ENCODE measurements at regions not wholly inside any gene's neighbourhood (a gene's known extent, or its start where the extent isn't known, plus 50 kb on each side); places are given as distances from the start of the nearest gene placed in this dataset.

DNA sequence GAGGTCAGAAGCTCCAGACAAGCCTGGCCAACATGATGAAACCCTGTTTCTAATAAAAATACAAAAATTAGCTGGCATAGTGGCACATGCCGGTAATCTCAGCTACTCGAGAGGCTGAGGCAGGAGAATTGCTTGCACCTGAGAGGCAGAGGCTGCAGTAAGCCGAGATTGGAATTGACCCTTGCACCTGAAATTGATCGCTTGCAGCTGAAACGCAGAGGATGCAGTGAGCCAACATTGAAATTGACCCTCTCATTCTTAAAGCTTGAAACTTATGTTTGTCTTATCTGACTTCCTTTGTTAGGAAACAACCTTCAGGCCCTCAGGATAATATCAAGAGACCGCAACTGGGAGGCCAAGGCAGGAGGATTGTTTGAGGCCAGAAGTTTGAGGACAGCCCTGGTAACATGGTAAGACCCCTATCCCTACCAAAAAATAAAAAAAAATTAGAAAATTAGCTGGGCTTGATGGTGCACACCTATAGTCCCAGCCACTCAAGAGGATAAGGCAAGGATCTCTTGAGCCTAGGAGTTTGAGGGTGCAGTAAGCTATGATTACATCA is 376.6 kb upstream of the XYLT1 start:
- DNase-seq = no peak

DNA sequence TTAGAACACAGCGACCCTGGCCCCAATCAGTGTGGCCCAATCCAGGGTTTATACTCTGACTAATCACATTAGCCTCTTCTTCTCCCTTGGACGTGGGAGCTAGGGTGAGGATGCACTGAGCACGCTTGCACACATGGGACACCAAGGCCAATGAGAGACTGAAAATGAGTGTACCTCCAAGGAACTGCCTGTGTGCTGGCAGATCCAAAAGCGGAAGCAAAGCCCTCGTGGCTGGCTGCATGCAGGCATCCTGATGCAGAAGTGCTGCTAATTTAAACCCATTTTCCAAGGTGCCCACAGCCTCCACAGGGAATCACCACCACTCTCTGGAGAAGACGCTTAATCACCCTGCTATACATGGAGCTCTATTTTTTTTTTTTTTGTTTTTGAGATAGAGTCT is 375.3 kb upstream of the XYLT1 start:
- no peak for DNase-seq

GRCh38 chr16:17845031-17845430 is 374.3 kb upstream of the XYLT1 start:
- DNase-seq = no peak

DNA sequence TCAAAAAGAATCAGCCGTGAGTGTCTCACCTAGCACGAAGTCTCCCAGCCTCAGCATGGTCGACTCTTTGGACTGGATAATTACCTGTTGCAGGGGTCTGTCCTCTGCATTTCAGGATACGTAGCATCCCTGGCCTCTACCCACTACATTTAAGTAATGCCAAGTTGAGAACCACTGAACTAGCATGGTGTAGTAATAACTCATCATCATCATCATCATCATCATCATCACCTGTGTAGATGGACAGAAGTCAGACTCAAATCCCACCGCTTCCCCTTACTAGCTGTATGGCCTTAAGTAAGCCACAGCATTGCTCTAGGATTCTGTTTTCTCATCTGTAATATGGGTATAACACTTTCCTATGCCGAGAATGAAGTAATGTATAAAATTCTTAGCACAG is 373.1 kb upstream of the XYLT1 start:
- DNase-seq = no peak

DNA sequence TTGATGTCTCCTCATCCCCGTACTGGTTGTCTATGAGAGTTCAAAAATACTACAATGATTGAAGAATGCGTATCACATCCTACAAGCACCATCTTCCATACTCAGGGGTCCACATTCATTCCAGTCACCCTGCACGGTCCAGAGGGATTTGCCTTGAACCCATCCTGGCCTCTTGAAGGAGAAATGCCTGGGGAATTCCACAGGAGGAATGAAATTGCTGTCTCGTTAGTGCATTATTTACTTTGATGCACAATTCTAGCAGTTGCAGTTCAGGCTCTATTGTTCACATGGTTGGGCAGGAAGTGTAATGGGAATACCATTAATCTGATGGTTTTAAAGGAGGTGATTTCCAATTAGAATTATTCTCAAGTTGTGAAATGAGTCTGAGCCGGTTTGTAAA is 369.1 kb upstream of the XYLT1 start:
- DNase-seq = no peak

- no peak for DNase-seq
These were observed 368.5 kb upstream of the XYLT1 start for GRCh38 chr16:17839272-17839671.

- DNase-seq = no peak
These were observed 366.3 kb upstream of the XYLT1 start for GRCh38 chr16:17836868-17837602.

DNA sequence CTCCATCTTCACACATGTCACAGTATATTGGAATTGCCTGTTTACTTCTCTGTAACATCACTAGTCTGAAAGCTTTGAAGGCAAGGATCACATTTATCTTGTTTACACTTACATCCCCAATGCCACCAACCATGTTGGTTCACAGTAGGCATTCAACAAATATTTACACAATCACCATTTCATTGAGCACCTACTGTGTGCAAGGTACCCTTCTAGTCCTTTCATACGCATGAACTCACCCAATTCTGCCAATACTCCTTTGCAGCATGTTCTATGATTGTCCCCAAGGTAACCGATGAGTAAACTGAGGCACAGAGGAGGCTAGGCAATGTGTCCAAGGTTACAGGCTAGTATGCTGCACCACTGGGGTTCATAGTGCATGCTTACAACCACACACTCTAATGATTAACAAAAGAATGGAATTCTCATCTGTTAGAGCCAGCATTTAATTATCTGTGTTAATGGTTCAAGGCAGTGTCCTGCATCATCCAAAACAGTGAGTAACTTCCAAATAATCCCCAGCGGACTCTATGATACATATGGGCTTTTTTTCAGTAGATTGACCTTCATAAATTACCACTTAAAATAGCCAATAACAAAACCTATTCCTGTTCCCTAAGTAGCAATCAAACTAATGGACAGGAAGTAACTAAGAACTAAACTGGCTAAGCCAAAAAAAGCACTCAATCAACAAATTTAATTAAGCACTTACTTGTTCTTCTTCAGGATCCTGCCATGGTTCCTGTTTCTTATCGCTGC is 364.5 kb upstream of the XYLT1 start:
- no peak for DNase-seq

DNA sequence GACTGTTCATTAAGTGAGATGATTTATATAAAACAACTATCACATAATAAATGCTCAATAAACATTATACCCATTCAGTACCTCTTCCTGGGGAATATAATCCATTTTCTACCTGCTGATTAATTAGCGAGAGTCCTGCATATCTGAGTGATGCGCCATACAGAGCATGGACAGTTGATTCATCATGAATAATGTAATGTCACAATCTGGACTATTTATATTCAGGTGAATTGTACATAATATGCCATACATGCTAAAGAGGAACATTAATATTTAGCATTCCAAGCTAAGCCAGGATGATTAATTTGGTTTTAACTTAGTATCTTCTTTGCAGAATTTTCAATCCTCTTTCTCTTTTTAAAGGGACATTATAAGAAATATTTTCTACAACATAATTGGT is 362.0 kb upstream of the XYLT1 start:
- DNase-seq = no peak

DNA sequence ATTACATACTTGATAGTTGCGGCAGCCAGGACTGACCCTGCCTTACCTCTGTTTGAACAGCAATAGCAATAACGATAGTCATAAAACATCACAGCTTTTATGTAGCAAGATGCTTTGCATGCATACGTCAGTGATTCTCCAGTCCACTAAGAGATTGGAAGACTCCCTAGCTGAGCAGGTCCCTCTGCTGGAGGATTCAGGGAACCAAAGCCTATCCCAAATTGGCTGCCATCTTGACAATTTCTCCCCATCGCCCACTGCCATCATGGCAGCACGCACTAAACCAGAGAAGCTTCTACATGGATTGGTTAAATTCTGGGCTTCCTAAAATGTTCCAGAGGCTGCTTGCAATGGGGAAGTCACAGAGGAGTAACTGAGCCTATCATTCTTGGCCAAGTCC is 360.6 kb upstream of the XYLT1 start:
- no peak for DNase-seq

DNA sequence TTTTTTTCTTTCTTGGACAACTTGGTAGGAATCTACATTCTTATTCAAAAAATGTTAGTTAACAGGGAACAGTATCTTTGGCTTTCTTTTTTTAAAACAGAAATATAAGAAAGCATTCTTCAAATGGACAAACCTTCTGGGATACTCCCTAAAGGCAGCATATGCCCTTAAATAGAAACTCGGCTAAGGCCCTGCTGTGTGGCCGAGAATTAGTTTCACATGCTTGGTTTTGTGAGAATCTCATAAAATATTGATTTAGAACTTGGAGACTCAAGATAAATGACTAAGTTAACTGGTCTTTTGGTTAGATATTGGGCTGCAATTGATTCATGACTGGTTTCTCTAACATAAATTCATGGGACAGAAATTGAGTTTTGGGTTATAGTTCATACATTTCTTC is 359.9 kb upstream of the XYLT1 start:
- no peak for DNase-seq

DNA sequence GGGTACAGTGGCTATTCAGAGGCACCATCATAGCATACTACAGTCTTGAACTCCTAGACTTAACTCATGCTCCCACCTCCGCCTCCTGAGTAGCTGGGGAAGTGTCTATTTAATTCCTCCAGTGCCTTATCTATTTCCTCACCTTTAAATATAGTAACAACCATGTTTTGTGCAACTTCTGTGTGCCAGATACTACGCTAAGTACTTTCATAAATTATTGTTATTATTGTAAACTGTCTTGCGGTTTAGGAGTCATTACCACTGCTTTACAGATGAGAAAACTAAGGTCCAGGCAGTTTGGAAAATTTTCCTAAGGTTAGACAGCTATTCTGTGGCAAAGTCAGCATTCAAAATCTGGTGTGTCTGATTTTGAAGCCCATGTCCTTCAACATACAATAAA is 359.1 kb upstream of the XYLT1 start:
- no peak for DNase-seq

DNA sequence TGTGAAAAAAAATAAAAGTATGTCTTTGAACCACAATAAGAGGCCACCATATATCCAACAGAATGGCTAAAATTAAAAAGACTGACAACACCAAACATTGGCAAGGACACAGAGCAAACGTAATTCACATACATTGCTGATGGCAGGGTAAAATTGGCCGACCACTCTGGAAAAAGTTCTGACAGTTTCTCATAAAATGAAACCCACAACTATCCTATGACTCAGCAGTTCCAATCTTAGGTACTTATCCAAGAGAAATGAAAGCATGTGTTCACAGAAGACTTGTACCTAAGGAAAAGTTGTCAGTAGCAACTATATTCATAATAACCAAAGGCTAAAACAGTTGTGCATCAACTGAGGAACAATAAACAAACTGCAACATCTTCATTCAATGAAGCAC is 357.3 kb upstream of the XYLT1 start:
- no peak for DNase-seq

GRCh38 chr16:17827313-17827712 is 356.6 kb upstream of the XYLT1 start:
- DNase-seq = no peak

DNA sequence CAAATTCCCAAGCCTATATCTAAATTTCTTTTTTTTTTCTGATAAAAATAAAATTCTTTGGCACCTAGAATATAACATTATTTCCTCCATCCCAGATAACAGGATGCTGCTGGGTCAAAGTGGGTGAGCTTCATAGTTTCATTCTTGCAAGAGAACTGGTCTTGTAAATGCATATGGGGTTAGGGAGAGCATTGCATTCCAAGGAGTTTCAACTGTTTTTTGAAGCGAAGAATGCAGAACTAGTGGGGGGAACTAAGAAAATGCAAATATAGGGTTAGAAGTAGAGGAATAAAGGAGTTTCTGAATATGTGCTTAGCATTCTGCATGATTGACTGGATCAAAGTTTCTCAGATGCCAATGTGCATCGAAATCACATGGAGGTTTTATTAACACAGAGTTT is 347.2 kb upstream of the XYLT1 start:
- no peak for DNase-seq

- DNase-seq = no peak
These were observed 346.5 kb upstream of the XYLT1 start for GRCh38 chr16:17817260-17817659.

GRCh38 chr16:17812771-17813170 is 342.0 kb upstream of the XYLT1 start:
- no peak for DNase-seq

DNA sequence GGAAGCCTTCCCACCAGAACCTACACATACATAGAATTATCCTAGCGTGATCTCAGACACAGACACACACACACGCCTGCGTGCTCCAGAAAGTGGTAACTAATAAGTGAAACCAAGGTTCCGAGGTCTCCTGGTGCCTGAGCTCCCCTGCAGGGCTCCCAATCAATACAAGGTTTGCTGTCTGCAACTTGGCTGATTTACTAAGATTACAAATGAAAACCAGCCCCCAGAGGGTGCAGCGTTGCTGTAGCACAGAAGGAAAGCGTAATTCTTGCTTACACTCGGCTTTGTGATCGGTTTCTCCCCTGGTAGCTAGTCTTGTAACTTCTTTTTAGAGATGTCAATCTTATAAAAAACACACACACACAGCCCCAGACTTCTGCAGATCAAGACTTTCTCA is 334.1 kb upstream of the XYLT1 start:
- no peak for DNase-seq

DNA sequence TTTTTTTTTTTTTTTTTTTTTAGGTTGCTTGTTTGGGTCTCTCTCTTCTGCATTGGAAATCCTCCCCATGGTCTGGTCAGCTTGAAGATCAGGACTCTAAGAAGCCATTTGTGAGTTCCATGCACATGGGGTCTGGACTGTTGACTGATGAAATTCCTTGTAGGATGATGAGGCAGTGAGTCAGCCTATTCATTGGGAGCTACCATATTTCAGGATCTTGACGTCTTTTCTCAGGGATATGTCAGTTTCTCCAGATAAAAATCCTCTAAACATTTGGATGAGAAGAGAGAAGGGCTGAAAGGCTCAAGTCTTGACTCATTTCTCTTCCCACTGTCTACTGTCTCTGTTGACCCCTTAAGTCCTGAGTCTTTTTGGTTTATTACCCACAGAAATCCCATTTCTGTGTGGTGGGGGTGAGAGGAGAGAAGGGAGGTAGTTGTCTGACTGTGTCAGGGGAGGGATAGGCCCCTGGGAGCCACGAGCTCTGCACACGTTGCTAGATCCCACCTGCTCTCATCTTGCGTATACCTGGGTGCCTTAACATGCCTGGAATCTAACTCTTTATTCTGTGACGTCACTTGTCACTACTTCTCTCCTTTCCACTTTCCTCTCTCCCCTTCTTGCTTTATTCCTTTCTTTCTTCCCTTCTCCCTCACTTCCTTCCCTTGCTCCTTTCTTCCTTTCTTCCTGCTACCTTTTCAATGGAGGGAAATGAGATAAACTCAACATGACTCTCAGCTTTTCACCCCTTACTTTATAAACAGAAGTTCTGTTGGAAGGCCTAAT is 333.1 kb upstream of the XYLT1 start:
- no peak for DNase-seq

DNA sequence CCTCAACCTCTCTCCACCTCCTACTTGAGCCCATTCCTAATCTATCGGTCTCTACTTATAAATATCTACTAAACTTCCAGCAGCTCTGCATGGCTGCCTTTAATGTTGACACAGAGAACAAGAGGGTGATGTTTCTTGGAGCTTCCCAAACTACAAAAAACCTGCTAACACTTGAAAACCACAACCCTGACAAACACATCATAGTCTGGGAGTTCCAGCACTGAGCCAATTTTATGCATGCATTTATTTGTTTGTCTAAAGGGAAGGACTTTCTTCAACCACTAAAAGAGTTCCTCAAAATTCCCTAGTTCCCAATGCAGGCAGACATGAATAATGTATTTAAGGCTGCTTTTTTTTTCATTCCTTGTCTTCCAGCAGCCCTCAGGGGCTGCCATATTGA is 331.8 kb upstream of the XYLT1 start:
- DNase-seq = no peak

GRCh38 chr16:17801068-17801467 is 330.3 kb upstream of the XYLT1 start:
- no peak for DNase-seq

- no peak for DNase-seq
These were observed 328.0 kb upstream of the XYLT1 start for GRCh38 chr16:17798716-17799115.

GRCh38 chr16:17793354-17793753 is 322.6 kb upstream of the XYLT1 start:
- no peak for DNase-seq

- DNase-seq = no peak
These were observed 313.3 kb upstream of the XYLT1 start for GRCh38 chr16:17784073-17784472.

Measured in NCI-H774 (cell line).